ENCODE measurements at regions not wholly inside any gene's neighbourhood (a gene's known extent, or its start where the extent isn't known, plus 50 kb on each side); places are given as distances from the start of the nearest gene placed in this dataset.

DNA sequence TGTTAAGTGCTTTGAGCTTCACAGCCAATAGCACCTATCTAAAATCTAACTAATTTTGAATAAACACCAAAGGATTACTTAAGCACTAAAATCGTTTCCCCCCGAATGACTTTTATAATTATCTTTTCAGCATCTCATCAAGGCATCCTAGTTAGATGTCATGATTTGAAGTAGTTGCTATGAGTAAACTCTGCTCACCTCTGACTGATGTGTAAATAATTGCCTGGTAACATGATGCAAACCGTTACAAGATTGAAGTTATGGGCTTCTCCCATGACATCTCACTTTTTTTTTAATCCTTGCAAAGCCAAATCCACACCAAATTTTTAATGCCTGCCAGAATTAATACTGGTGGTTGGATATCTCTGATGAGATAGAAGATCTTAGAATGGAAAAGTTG, 377.1 kb downstream of the PRDM5 start:
- Histone ChIP-seq H3K27me3 (ENCODE audit: control insufficient read depth, insufficient read depth, low read length) (no peaks in the 10 kb centered on the region), H3K36me3 (ENCODE audit: control insufficient read depth, insufficient read depth, low read length) (no peaks in the 10 kb centered on the region), H3K4me3 (ENCODE audit: low read depth, low read length) (no peak overlapping the region)
- DNase-seq (ENCODE audit: low read depth), result no peak
- TF ChIP-seq, protein P1, sequence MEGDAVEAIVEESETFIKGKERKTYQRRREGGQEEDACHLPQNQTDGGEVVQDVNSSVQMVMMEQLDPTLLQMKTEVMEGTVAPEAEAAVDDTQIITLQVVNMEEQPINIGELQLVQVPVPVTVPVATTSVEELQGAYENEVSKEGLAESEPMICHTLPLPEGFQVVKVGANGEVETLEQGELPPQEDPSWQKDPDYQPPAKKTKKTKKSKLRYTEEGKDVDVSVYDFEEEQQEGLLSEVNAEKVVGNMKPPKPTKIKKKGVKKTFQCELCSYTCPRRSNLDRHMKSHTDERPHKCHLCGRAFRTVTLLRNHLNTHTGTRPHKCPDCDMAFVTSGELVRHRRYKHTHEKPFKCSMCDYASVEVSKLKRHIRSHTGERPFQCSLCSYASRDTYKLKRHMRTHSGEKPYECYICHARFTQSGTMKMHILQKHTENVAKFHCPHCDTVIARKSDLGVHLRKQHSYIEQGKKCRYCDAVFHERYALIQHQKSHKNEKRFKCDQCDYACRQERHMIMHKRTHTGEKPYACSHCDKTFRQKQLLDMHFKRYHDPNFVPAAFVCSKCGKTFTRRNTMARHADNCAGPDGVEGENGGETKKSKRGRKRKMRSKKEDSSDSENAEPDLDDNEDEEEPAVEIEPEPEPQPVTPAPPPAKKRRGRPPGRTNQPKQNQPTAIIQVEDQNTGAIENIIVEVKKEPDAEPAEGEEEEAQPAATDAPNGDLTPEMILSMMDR (IDR thresholded peaks at IDR 0.05; ENCODE audit: insufficient read depth, low read length, poor library complexity, severe bottlenecking), result no peak

DNA sequence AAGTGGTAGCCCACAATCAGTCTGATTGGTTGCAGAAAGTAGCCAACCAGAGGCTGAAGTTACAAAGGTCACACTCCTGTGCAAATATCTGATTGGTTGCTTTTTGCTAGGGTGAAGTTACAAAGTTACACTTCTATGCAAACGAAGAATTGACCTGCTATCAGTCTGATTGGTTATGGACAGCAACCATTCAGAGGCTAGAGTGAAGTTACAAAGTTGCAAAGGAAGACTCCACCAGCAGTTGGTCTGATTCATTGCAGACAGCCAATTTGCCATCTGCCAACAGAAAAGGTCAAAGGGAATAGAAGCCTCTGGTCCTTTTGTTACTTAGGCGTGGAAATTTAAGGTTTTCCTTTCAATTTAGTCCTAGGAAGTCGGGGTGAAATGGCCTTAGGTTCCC, 377.7 kb downstream of the PRDM5 start:
- Histone ChIP-seq H3K27me3 (ENCODE audit: control insufficient read depth, insufficient read depth, low read length) (no peaks in the 10 kb centered on the region), H3K36me3 (ENCODE audit: control insufficient read depth, insufficient read depth, low read length) (no peaks in the 10 kb centered on the region), H3K4me3 (ENCODE audit: low read depth, low read length) (no peak overlapping the region)
- DNase-seq (ENCODE audit: low read depth), result no peak
- TF ChIP-seq, protein P1 (IDR thresholded peaks at IDR 0.05; ENCODE audit: insufficient read depth, low read length, poor library complexity, severe bottlenecking), result no peak

DNA sequence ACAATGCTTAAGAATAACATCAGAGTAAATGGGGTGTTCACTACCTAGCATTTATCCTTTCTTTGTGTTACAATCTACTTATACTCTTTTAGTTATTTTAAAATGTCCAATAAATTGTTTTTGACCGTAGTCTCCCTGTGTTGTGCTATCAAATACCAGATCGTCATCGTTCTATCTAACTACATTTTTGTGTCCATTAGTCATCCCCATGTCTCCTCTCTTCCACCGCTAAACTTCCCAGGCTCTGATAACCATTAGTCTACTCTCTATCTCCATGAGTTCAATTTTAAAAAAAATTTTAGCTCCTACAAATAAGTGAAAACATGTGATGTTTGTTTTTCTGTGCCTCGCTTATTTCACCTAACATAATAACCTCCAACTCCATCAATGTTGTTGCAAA, 381.9 kb downstream of the PRDM5 start:
- no peak for DNase-seq (ENCODE audit: low read depth)
- TF ChIP-seq, protein P1 (IDR thresholded peaks at IDR 0.05; ENCODE audit: insufficient read depth, low read length, poor library complexity, severe bottlenecking), result no peak
- H3K4me3 ChIP-seq (ENCODE audit: low read depth, low read length), result no peak overlapping the region
- H3K36me3 ChIP-seq (ENCODE audit: control insufficient read depth, insufficient read depth, low read length), result no peaks in the 10 kb centered on the region
- H3K27me3 ChIP-seq (ENCODE audit: control insufficient read depth, insufficient read depth, low read length), result no peaks in the 10 kb centered on the region

DNA sequence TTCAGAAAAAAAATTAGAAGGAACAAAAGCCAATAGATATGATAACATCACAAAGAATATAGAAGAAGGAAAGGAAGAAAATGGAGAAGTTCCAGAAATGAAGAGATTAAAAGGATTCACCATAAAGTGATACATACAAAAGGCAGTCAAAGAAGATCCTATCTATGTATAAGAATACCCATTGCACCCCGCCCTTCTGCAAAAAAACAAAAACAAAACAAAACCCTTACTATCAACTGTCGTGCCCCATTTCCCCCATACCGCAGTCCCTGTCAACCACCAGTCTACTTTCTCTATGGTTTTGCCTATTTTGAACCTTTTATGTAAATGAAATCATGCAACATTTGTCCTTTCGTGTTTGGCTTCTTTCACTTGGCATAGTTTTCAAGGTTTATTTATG, 385.6 kb downstream of the PRDM5 start:
- Histone ChIP-seq H3K27me3 (ENCODE audit: control insufficient read depth, insufficient read depth, low read length) (no peaks in the 10 kb centered on the region), H3K36me3 (ENCODE audit: control insufficient read depth, insufficient read depth, low read length) (no peaks in the 10 kb centered on the region), H3K4me3 (ENCODE audit: low read depth, low read length) (no peak overlapping the region)
- TF ChIP-seq, protein P1 (IDR thresholded peaks at IDR 0.05; ENCODE audit: insufficient read depth, low read length, poor library complexity, severe bottlenecking), result no peak
- DNase-seq (ENCODE audit: low read depth), result no peak

DNA sequence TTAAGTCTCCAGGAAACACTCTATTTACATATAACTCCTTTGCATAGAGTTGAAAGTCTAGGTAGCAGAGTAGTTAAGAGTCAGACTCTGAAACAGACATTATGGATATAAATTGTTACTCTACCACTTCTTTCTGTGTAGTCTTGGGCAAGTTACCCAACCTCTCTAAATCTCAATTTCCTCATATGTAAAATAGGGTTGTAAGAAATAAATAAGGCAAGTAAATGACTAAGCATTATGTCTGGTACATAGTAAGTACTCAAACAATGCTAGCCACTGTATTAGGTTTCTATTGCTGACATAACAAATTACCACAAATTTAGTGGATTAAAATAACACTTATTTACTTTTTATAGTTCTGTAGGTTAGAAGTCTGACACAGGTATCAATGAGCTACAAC, 394.1 kb downstream of the PRDM5 start:
- no peak overlapping the region for H3K4me3 ChIP-seq (ENCODE audit: low read depth, low read length)
- TF ChIP-seq, protein P1 (IDR thresholded peaks at IDR 0.05; ENCODE audit: insufficient read depth, low read length, poor library complexity, severe bottlenecking), result no peak
- no peak for DNase-seq (ENCODE audit: low read depth)
- no peaks in the 10 kb centered on the region for H3K36me3 ChIP-seq (ENCODE audit: control insufficient read depth, insufficient read depth, low read length)
- no peaks in the 10 kb centered on the region for H3K27me3 ChIP-seq (ENCODE audit: control insufficient read depth, insufficient read depth, low read length)

DNA sequence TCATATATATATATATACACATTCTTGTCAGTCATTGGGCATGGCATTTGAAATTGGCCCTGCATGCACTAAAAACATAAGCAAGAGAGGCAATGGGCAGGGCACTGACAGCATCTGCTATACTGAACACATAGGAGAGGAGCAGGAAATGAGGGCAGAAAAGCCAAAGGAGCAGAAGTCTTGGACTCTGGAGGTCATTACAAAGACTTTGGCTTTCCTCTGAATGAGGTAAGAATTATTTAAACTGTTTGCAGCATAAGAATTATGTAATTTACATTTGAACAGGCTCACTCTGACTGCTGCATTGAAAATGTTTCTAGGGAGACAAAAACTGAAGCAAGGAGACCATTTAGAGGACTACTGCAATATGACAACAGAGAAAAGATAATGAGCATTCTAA, 396.5 kb downstream of the PRDM5 start:
- TF ChIP-seq, protein P1 (IDR thresholded peaks at IDR 0.05; ENCODE audit: insufficient read depth, low read length, poor library complexity, severe bottlenecking), result no peak
- H3K27me3 ChIP-seq (ENCODE audit: control insufficient read depth, insufficient read depth, low read length), result no peaks in the 10 kb centered on the region
- no peaks in the 10 kb centered on the region for H3K36me3 ChIP-seq (ENCODE audit: control insufficient read depth, insufficient read depth, low read length)
- no peak for DNase-seq (ENCODE audit: low read depth)
- H3K4me3 ChIP-seq (ENCODE audit: low read depth, low read length), result no peak overlapping the region

All from kidney epithelial cell (primary cell).